H1 (cell line): ENCODE measurements at regions not wholly inside any gene's neighbourhood (a gene's known extent, or its start where the extent isn't known, plus 50 kb on each side); places are given as distances from the start of the nearest gene placed in this dataset.

Experiments
- CTCF ChIP-seq, 3 experiments: IDR thresholded peaks; 1 replicate in 2 of 3; 2 replicates in 1 of 3; pipeline versions ENCODE4 v1.5.1 to v1.6.1; 2011; ENCODE audit warnings: low read length in 3 of 3, mild to moderate bottlenecking in 3 of 3, inconsistent platforms in 2 of 3, low read depth in 1 of 3, moderate library complexity in 1 of 3; ENCODE audit not compliant: insufficient read depth in 1 of 3; ENCODE audit errors: control extremely low read depth in 1 of 3

- TF ChIP-seq CTCF (IDR thresholded peaks at IDR 0.05; ENCODE audit: control extremely low read depth in 1 of 3, insufficient read depth in 1 of 3, low read depth in 1 of 3, low read length in 3 of 3) = 0 out of 4 replicates have a peak, but pooled peaks of 1 of the 3 experiments have one; percentile 12
These were observed 200.2 kb downstream of the BRD1 start (continued) for GRCh38 chr22:49627217-49628181.
